HG02938 (cell line): ENCODE measurements at regions not wholly inside any gene's neighbourhood (a gene's known extent, or its start where the extent isn't known, plus 50 kb on each side); places are given as distances from the start of the nearest gene placed in this dataset.
"Not testable (repeated sequence)": the region's sequence is repeated elsewhere in the genome, so short reads cannot be mapped to it uniquely, and the experiment has no call there.

ENCODE experiments used
- ATAC-seq: cut with Tn5 transposase; IDR thresholded peaks from one replicate; pipeline ENCODE4 v1.9.1; 2021; ENCODE audit warnings: mild to moderate bottlenecking, moderate library complexity; ENCODE audit not compliant: unreplicated experiment

GRCh38 chr20:47980336-47981177 is 195.3 kb upstream of the SULF2 start:
- ATAC-seq = no peak

- not testable (repeated sequence) for ATAC-seq
These were observed 194.2 kb upstream of the SULF2 start for GRCh38 chr20:47979361-47980095.

DNA sequence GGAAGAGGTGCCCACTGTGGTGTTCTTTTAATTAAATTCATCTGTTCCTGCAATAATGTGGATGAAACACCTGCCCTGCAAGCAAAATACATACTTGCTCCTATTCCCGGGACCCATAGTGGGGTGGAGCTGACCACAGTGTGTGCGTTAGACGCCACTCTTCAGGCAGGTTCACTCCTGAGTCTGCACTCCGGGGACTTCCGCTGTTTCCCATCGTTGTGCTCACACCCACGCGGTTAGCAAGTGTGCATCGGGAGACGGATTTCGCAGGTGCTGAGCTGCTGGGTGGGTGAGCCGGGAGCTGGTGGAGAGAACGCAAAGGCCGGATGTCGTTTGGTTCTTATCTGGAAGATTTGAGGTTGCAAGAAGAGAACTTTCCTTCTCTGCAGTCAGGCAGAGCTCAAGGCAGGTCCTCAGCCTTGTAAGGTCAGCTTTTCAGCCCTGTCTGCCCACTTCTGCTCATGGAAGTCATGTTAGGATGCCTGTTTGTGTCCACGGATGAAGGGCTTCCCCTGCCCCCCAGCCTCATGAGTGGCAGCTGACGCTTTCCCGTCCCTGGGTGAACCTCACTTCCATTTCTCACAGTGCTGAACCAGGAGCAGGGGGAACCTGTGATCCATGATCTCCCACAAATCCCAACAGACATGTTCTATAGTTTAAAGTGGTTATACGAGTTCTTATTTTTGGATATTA is 193.3 kb upstream of the SULF2 start:
- not testable (repeated sequence) for ATAC-seq

DNA sequence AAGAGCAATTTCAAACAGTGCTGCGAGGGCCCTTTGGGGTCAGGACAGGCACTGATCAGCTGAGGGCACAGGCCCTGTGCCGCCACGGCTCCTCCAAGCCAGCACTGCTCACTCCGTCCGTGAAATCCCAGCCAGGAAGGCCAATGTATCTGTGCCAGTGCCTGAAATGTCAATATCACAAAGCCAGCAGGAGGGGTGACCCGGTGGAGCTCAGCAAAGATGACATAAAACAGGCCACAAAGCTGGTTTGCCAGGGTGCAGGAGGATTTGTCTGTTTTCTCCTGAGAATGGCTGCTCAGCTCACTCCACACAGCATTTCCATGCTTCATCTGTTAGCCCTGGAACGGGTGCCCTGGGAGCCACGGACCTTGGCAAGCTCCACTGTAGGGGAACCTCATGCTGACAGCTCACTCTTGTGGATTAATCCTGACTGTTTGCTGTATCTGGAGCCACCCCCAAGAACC is 192.5 kb upstream of the SULF2 start:
- ATAC-seq = not testable (repeated sequence)

DNA sequence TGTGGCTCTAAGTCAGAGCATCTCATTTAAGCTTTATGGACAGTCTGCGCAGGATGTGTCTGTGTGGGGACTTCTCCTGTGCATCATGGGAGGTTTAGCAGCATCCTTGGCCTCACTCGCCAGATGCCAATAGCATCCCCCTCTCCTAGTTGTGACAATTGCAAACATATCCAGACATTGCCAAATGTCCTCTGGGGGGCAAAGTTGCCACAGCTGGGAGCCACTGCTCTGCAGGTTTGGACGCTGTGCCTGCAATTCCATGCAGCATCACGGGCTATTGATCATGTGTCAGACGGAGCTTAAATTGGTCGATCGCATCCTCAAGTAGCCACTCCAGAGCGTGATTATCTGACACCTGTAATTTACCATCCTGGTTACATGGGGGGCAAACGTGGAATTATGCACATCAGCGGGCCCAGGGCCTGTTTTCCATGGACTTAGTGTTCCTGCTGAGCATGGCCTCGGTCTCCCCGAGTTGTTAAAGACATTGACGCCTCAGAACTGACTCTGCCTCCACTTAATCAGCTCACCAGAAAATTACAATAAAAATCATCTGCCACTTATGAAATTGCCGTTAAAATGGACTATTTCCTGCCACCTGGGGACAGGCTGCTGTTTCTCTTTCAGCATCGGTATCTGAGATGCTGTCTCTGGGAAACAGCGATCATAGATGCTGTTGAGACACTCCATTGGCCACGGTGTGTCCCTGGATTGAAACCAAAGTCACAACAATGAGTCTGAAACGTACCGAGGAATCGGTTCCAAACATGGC is 191.9 kb upstream of the SULF2 start:
- not testable (repeated sequence) for ATAC-seq

DNA sequence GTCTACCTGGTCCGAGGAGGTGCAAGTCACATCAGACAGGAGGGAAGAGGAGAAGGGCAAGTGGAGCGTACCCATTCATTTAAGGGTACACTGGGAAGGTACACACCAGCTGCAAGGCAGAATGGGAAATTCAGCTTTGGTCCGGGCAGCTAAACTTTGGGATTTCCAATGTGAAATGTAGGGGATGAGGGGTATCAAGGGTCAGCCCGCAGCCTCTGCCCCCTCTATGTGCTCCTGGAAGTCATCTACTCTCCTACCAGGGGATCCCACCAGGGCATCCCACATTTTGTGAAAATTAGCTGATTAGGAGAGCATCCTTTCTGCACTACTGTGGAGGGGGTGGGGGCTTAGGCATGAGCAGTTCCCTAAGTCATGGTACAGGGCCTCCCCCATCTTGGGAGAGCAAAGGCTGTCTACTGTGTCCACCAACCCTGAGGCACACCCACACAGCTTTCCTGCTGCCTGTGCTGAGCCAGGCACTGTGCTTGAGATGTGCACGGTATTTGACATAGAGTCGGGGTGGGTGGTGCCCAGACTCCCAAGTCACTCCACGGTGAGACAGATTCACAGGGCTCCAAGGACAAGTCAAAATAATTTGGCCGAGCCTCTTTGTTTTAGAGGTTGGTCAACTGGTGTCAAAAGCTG is 189.1 kb upstream of the SULF2 start:
- ATAC-seq = no peak

DNA sequence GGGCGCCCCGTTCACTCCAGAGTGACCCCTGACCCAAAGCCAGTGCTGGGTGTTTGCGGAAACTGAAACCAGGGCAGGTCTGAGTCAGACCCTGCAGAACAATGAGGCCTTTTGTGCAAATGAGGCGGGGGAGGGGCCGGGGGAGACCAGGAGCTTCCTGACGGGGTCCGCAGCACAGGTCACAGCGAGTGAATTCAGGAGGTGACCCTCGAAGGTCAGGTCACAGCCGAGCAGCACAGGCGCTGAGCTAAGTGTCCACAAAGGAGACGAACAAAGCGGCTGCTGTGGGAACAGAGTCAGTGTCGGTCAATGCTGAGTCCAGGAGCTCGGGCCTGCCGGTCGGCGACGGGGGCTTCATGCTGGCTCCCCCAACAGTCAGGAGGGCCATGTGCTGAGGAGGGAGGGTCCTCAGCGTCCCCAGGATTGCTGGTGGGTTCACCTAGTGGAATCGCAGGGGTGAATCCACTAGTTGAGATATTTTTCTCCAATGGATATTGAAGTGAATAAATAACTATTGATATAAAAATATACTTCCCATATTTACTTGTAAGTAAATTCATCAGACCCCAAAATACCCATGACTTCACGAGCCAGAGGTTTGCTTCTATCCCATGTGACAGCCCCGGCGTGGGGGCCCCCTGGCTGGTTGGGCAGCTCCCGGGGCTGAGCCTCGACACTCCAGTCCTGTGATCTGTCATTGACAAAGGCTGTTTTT is 188.4 kb upstream of the SULF2 start:
- no peak for ATAC-seq

DNA sequence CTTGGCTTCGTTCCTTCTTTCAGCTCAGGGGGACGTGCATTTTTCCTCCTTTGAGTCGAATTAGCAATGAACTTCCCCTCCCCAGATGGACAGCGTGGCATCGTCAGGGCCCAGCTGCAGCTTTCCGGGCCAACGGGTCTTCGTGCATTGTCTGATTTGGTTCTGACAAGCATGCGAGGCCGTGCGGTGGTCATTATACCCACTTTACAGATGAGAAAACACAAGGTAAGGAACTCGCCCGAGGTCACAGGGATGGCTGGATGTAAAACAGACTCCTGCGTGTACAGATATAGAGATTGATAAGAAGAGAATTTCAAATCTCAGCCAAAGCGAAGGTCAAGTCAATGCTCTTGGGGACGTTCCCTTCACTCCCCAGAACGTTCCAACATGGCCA is 187.6 kb upstream of the SULF2 start:
- no peak for ATAC-seq

DNA sequence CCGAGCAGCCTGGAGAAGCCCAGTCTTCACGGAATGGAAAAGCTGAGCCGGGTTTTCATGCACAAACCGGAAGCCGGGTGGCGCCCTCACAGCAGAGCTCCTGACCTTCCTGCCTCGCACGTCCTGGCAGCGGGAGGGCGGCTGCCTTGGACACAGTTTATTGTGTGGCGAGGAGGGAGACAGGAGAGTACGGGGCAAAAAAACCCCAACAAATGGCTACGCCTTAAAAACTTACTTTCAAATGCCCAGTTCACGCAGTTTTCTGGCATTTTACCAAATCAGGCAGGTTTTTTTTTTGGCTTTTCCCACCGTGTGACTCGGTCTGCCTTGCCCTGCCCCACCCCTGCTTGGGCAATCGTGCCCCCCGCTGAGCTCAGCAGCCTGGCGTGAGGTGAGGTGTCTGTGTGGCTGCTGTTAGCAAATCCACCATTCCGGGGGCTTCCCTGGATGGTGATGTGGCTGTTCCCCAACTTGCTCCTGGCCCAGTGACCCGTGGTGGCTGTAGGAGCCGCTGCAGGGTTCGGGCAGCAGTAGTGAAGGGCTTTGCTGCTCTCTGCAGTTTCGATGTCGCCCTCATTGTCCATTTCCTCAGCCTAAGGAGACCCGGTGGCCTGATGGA is 187.1 kb upstream of the SULF2 start:
- not testable (repeated sequence) for ATAC-seq

- ATAC-seq = no peak
These were observed 185.9 kb upstream of the SULF2 start for GRCh38 chr20:47971058-47971791.

DNA sequence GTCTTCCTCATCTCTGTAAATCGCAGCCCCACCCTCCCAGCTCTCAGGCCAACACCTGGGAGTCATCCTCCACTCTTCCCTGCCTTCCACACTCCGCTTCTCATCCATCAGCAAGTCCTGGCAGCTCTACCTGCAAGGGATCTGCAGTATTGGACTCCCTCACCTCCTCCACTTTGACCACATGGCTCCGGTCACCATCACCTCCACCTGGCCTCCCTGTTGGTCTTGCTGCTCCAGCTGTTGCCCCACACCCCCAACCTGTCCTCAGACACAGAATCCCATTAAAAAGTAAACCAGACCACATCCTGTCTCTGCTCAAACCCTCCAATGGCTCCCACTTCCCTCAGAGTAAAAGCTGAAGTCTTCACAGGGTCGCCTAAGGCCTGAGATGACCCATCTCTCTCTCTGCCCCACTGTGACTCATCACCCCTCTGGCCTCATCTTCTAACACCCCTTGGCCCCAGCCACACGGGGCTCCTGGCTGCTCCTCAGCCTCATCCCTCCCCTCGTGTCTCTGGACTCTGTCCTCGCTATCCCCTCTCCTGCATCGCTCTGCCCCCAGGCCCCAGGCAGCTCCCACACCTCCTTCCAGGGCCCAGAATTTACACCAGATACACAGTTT is 185.1 kb upstream of the SULF2 start:
- ATAC-seq = no peak

- ATAC-seq = no peak
These were observed 184.1 kb upstream of the SULF2 start for GRCh38 chr20:47969426-47969825.

DNA sequence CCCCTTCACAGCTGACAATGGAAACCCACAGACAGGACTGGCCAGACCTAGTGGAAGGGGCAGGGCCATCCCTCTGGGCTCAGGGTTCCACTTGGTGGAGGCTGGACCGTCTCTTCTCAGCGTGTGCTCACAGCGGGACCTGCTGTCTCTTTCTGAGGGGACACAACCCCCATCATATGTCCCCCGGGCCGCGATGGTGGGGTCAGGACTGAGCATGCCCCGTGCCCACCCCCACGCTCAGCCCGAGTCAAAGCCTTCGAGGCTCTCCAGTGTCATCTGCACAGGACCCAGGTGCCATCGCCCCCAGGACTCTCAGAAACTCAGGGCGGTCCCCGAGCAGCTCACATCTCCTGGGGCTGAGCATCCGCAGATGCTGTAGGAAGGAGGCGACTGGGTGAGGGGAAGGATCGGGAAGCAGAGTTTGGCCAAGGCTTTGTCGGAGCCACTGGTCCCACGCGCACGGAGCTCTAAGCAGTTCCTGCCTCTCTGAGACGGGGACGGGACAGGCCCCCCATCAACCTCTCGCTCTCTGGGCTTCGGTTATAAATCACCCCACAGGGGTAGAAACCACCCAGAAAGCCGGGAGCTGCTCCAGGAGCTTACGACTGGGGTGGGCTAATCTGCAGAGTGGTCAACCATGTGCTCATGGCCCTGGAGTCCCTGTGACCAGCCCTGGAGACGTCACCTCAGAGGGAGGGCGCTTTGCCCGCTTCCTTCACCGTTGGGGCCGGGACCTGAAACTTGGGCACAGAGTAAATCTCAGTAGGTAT is 183.4 kb upstream of the SULF2 start:
- ATAC-seq = no peak

GRCh38 chr20:47964149-47964548 is 178.9 kb upstream of the SULF2 start:
- ATAC-seq = no peak

GRCh38 chr20:47963022-47963421 is 177.7 kb upstream of the SULF2 start:
- no peak for ATAC-seq

DNA sequence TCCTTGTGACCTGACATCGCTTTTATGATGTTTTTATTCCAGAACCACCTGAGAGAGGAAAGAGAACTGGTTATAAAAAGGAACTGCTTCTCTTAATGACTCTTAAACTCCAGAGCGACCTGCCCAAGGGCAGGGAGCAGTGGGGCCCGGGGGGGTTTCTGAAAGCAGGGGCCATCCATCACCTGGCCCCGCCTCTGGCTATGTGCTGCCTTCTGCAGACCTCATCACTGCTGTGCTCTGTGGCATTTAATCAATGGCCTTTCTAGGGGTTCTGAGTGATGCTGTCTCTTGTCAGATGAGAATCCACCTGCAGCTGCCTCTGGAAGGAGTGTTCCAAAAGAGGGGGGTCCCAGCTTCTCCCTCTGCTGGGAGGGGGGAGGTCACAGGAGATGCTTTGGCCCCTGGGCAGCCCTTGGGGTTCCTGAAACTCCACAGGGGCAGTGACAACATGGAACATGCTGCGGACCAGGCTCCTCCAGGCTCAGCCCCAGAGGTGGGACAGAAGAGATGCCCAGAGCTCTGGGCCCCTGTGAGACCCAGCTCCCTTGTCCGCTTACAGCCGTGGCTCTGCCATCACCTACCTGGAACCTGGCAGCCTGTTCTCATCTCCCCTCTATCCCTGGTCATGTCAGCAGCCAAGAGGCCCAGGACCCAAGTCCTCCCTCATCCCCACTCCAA is 177.1 kb upstream of the SULF2 start:
- ATAC-seq = no peak
